ENCODE measurements at regions not wholly inside any gene's neighbourhood (a gene's known extent, or its start where the extent isn't known, plus 50 kb on each side); places are given as distances from the start of the nearest gene placed in this dataset.

DNA sequence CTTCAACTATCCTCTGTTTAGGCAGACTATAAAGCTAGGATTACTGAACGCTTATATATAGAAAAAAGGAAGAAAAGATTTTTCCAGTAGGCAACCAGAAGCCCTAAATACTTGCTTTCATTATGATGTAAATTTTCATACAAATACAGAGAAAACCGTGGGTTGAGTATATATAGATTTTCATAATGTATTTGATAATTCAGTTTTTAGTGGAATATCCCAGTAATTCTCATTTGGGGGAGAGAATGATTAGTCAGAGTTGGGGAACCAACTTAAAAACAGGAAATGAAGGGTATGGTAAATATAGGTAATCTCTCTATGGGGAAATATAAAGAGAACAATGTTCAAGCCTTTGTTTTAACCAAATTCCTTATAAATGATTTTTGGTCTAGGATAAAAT, 154.0 kb upstream of the CITED2 start:
- H3K4me3 ChIP-seq (ENCODE audit: low read depth, low read length), result no peak overlapping the region
- no peak for DNase-seq (ENCODE audit: low read depth)
- TF ChIP-seq, protein P1, sequence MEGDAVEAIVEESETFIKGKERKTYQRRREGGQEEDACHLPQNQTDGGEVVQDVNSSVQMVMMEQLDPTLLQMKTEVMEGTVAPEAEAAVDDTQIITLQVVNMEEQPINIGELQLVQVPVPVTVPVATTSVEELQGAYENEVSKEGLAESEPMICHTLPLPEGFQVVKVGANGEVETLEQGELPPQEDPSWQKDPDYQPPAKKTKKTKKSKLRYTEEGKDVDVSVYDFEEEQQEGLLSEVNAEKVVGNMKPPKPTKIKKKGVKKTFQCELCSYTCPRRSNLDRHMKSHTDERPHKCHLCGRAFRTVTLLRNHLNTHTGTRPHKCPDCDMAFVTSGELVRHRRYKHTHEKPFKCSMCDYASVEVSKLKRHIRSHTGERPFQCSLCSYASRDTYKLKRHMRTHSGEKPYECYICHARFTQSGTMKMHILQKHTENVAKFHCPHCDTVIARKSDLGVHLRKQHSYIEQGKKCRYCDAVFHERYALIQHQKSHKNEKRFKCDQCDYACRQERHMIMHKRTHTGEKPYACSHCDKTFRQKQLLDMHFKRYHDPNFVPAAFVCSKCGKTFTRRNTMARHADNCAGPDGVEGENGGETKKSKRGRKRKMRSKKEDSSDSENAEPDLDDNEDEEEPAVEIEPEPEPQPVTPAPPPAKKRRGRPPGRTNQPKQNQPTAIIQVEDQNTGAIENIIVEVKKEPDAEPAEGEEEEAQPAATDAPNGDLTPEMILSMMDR (IDR thresholded peaks at IDR 0.05; ENCODE audit: insufficient read depth, low read depth, low read length, missing control alignments), result no peak

DNA sequence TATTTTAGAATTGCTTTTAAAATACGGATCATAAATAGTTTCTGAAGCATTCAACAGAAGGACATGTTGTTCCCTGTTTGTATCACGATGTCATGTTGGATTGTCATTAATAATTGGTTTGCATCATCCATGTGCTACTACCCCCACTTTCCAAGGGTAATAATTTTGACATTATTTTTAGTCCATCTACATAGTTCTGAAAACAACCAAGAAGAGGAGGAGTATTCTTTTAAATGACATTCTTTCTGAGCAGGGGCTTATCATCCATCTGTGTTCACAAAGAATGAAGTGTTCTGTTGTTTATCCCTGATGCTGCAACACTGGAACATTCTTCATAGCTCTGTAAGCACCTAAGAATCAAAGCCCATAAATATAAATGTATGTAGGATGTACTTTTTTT, 151.0 kb upstream of the CITED2 start:
- TF ChIP-seq, protein P1 (IDR thresholded peaks at IDR 0.05; ENCODE audit: insufficient read depth, low read depth, low read length, missing control alignments), result no peak
- DNase-seq (ENCODE audit: low read depth), result no peak

DNA sequence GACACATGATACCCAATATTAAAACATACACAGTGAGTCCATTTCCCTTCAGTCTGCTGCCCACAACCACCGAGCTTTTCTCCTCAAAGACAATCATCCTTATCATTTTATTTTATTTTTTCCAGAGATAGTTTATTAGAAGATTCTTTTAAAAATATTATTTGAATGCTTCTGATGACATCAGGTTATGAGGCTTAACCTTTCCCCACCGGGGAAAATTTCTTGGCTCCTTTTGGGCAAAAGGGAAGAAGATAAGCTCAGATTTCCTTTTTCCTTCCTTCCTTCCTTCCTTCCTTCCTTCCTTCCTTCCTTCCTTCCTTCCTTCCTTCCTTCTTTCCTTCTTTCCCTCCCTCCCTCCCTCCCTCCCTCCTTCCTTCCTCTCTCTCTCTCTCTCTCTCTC, 149.5 kb upstream of the CITED2 start:
- TF ChIP-seq, protein P1 (IDR thresholded peaks at IDR 0.05; ENCODE audit: insufficient read depth, low read depth, low read length, missing control alignments), result no peak

More for the DNA sequence above, 151.0 kb upstream of the CITED2 start:
- no peak overlapping the region for H3K4me3 ChIP-seq (ENCODE audit: low read depth, low read length)

DNA sequence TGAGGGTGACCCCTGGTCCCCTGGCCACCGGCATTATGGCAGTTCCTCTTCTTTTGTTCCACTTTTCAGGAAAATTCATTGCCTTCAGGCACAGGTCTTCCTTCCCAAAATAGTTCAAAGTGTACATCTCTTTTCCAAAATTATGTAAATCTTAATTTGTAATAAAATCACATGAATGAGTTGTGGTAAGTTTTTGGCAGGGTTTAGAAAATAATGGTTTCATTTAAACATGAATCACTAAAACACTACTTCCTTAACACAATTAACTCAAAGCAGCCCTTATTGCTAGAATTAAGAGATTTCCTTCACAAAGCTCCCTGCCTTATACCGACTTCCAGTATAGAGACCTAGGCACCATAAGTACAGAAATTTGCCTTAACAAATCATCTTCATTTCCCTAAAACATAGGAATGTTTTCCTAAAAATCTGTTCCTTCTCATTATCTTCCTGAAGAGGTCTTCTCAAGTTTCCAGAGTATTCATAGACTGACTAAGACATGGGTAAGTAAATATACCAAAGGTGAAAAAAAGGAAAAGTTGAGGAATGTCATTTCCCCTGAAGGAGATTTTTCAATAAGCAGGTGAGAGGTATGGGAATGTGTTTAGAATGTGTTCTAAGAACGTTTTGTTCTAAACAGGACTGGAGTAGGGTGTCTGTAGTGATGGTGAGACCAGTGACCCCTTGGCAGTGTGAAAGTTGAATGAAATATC, 148.2 kb upstream of the CITED2 start:
- H3K4me3 ChIP-seq (ENCODE audit: low read depth, low read length), result no peak overlapping the region
- TF ChIP-seq, protein P1 (IDR thresholded peaks at IDR 0.05; ENCODE audit: insufficient read depth, low read depth, low read length, missing control alignments), result no peak
- DNase-seq (ENCODE audit: low read depth), result no peak

More for the DNA sequence above, 149.5 kb upstream of the CITED2 start:
- H3K4me3 ChIP-seq (ENCODE audit: low read depth, low read length), result no peak overlapping the region
- no peak for DNase-seq (ENCODE audit: low read depth)

DNA sequence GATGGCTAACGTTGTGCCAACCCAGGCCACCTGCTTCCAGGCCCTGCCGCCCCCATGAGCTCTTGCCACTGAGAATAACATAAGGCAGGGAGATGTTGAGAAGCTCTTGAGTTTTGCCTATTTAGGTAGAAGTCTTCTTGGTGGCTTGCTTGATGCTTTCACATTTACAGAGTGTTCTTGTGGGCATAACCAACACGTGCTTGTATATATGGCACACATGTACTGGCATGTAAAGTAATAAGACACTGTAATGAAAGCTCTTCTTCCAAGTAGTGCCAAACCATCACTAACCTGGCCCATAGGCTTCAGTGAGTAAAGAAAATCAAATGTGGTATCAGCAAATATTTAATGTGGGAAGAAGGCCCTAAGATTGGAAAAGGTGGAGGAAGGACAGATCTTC, 146.9 kb upstream of the CITED2 start:
- no peak overlapping the region for H3K4me3 ChIP-seq (ENCODE audit: low read depth, low read length)
- DNase-seq (ENCODE audit: low read depth), result no peak
- TF ChIP-seq, protein P1 (IDR thresholded peaks at IDR 0.05; ENCODE audit: insufficient read depth, low read depth, low read length, missing control alignments), result no peak

DNA sequence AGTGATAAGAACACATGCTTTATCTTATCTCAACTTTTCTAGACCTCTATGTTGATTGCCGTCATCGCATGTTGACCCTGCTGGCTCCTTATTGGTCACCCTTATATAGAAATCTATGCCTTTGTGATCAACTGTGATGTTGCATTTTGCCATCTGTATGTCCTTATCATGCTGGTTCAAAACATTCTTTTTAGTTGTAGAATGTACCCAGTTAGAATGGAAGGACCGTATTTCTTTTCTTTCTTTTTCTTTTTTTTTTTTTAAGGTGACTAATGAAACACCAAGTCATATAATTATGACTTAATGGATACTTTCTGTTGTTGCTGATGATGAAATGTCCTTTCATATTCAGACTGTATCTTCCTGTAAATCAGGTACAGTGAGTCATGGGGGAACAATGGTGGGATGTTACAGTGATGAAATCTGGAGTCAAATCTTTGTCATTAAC, 145.9 kb upstream of the CITED2 start:
- TF ChIP-seq, protein P1 (IDR thresholded peaks at IDR 0.05; ENCODE audit: insufficient read depth, low read depth, low read length, missing control alignments), result no peak
- no peak for DNase-seq (ENCODE audit: low read depth)
- H3K4me3 ChIP-seq (ENCODE audit: low read depth, low read length), result no peak overlapping the region

DNA sequence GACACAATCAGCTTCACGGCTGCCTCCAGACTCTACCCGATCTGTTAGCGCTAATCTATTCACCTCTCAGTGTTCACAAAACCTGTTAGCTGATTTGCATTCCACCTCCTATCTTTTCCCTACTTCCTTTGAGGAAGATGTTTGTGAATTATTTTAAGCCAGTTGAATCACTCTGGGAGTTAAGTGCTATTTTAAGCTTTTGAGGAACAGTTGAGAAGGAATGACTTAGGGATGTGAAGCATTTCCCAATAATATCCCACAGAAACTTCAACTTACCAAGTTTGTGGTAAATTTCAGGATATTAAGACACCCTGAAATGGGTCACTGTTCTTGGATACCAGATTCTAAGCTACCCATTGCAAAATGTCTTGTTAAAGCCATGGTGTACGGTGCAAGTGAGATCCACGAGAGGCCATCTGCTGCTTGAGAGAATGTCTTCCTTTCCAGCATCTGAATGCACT, 145.2 kb upstream of the CITED2 start:
- no peak for DNase-seq (ENCODE audit: low read depth)

More for the DNA sequence above, 145.2 kb upstream of the CITED2 start:
- no peak overlapping the region for H3K4me3 ChIP-seq (ENCODE audit: low read depth, low read length)
- TF ChIP-seq, protein P1 (IDR thresholded peaks at IDR 0.05; ENCODE audit: insufficient read depth, low read depth, low read length, missing control alignments), result no peak

Data from GM12865 (cell line).